Central memory CD4-positive, alpha-beta T cell (primary cell): ENCODE measurements at regions not wholly inside any gene's neighbourhood (a gene's known extent, or its start where the extent isn't known, plus 50 kb on each side); places are given as distances from the start of the nearest gene placed in this dataset.

Source experiments
- DNase-seq: peaks from one replicate; pipeline ENCODE4 v3.0.0; 2022

DNA sequence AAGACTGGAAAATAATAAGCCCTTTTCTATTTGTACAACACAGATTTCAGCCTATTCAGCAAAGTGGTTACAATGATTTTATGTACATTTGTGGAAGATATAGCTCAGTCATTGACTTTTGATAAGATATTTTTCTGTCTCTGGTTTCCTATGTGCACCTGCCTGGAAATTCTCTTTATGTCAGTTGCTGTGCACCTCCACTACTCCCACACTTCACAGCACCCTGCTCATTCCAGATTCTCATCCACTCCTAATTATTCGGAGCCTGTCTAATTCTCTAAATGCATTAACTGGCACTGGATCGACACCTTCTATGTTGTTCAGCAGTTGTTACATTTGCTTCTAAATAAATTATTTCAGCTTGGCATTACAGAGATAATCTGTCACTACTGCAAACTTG is 275.1 kb upstream of the RND3 start:
- DNase-seq = no peak

- DNase-seq = no peak
Observed at GRCh38 chr2:150759531-150759930, 272.1 kb upstream of the RND3 start.

GRCh38 chr2:150759106-150759505 is 271.6 kb upstream of the RND3 start:
- DNase-seq = no peak

DNA sequence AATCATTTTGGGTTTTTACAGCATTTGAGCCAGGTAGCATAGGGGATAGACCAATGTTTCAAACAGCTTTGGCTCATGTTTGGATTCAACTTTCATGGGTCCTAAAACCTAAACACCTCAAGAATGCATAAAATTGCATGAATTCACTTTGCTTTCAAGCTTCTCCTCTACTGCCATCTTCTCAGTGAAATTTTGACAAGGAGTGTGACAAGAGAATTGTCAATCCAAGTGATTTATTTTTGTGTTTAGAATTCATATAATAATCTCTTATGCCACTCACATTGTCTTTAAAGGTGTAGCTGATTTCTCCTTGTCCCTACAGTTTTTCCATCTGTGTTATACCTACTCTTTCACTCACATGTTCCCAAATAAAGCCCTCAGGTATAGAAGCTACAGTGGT is 264.8 kb upstream of the RND3 start:
- no peak for DNase-seq

- no peak for DNase-seq
Observed at GRCh38 chr2:150750720-150751119, 263.3 kb upstream of the RND3 start.

- DNase-seq = no peak
Observed at GRCh38 chr2:150742094-150742493, 254.6 kb upstream of the RND3 start.

GRCh38 chr2:150735894-150736498 is 248.5 kb upstream of the RND3 start:
- no peak for DNase-seq

DNA sequence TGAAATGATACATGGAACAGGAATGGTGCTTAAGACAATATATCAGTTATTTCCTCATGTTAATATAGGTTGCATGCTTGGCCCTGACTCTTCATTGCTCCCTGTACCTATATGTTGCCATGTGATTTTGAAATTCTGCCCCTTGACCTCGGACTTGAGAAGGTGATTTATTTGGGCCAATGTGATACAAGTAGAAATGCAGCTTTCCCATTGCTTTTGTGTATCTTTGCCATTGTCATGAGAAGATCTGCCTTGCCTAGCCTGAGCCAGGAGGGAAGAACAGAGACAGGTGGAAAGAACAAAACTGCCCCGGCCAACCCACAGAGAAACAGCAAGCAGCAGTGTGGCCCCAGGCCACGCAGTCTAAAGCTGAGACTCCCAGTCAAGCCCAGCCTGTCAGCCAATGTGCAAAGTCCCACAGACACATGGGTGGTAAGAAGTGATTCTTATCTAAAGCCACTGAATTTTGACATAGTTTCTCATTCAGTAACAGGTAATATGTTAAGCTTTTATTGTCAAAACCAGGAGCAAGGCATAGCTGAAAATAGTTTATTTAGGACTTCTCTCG is 245.7 kb upstream of the RND3 start:
- DNase-seq = no peak

DNA sequence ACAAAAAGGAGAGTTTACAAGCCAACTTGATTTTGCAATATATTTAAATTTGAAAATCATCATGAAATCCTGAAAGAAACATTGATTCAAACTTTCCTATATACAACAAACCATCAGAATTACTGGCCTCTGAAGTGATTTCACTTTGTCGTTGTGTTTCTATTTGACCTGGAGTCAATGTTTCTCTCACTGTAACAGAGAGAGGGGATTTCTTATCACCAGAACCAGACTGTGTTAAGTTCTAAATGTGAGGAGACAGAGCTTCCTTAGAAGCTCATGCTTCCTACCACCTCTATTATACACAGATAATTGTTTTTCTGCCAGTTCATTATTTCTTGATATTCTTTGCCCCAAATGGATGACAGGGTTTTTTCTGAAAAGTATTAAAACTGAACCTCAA is 245.0 kb upstream of the RND3 start:
- no peak for DNase-seq

DNA sequence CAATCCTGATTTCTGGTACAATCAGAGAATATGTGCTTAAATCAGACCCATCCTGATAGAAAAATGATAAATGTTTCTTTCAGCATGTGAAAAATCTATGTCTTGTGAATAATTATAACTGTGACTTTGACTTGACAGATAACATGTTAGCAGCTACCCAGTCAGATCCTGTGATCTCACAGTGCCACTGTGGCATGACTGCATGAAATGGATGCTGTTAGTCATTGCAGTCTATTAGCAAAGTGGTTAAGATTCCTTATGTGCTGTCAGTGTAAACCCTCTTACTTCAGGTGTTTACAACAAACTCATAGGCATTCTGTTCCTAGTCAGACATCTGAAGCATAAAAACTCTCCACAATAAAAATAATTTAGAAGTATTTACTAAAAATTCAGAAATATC is 244.6 kb upstream of the RND3 start:
- no peak for DNase-seq

GRCh38 chr2:150729495-150729955 is 242.1 kb upstream of the RND3 start:
- DNase-seq = no peak

- no peak for DNase-seq
Observed at GRCh38 chr2:150718280-150718679, 230.8 kb upstream of the RND3 start.

- DNase-seq = no peak
Observed at GRCh38 chr2:150716186-150716585, 228.7 kb upstream of the RND3 start.

- no peak for DNase-seq
Observed at GRCh38 chr2:150715501-150715900, 228.0 kb upstream of the RND3 start.

DNA sequence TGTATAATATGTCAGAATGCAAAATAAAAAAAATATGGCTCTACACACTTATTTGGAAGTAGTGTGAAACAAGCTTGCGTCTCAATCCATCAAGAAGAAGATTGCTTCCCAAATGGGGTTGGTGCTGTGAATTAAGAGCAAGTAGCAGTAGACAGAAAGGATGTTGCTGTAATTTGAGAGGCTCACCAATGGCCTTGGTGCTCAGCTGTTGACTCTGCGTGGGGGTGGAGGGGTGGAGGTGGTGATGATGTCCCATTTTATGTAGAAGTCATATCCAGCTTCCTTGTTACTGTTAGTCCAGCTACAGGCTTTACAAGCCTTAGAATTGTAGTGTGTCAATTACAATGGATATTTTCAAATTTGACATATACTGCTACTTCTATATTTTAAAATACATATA is 223.4 kb upstream of the RND3 start:
- DNase-seq = no peak

DNA sequence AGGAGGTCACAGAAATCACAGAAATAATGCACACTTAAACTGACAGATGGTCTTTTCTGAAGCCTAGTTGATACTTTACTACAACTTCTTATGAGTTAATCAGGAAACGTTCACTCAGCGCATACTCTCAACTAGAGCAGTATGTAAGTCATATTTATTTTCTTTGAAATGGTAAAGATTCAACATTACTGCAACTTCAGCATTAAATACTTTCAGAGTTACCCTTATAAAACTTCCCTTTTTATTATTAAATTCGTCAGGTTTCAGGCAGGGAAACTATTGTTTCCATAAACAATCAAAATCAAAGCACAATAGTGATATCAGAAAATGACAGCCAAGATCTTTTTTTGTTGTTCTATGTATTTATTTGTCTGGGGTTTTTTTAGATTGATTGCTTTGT is 222.6 kb upstream of the RND3 start:
- no peak for DNase-seq

- DNase-seq = no peak
Observed at GRCh38 chr2:150706561-150706960, 219.1 kb upstream of the RND3 start.

GRCh38 chr2:150705767-150706166 is 218.3 kb upstream of the RND3 start:
- DNase-seq = no peak

DNA sequence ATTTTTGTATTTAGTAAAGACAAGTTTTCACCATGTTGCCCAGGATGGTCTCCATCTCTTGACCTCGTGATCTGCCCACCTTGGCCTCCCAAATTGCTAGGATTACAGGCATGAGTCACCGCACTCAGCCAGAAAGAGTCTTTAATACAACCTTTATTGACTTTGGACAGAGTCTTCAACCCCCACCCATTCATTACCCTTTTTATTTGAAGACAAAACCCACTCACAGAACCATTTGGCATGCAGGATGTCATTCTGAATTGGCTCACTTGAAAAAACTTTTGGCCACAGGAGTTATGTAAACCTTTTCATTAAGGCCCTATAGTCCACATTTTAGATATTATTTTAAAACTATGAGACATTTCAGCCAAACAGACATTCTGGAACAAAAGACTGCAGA is 217.9 kb upstream of the RND3 start:
- DNase-seq = no peak

DNA sequence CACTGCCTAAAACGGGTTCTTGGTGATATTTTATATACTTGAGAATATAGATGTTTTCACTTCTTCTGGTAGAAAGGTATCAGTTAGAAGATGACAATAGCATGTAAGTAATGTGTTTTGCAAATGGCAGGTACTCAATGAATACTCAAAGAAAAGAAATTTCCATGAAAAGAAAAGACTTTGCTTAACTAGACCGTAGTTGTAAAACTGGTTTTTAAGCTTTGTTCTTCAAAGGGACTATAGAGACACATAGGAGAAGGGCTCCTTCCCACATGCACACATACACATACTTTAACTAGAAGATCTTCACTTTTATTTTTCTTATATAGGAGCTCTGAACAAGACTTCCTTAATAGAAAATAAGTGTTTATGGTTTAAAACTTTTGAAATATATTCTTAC is 215.3 kb upstream of the RND3 start:
- DNase-seq = no peak

DNA sequence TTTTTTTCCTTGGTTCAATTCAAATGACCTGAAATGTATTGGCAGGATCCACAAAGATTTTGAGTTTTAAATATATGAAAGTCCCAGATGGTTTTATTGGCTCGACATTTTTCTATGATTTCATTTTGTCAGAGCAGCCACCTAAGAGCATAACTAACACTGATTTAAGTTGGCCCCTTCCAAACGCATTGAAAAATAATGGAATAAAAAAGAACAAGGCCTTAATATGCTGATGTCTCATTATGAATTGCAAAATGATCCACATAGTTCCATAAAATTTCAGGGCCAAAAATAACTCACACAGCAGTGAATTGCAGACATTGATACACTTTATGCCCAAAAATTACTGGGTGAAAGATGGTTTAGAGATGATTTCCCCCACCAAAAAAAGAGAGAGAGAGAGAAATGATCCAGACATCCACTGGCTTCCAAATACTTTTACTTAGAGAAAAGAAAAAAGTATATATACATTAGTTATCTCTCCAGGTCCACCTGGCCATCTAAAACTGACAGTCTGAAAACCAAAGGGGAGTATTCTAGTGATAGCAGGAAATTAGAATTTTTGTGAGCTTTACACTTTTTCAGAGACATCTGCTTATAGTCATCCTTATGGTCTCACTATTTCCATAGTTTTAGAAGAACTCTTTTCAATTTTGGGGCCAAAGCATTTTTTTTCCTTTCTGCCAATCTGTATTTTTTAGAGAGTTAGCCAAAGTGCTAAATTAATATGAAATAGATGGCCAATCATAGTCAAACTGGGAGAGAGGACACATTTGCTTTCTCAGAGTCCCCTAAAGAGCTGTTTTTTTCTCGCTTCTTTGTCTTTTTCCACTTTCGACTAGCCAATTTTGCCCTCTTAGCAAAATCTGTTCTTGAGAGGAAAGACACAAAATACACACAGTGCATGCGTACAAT is 213.5 kb upstream of the RND3 start:
- no peak for DNase-seq

GRCh38 chr2:150699218-150699617 is 211.8 kb upstream of the RND3 start:
- no peak for DNase-seq

GRCh38 chr2:150698016-150698661 is 210.7 kb upstream of the RND3 start:
- no peak for DNase-seq

DNA sequence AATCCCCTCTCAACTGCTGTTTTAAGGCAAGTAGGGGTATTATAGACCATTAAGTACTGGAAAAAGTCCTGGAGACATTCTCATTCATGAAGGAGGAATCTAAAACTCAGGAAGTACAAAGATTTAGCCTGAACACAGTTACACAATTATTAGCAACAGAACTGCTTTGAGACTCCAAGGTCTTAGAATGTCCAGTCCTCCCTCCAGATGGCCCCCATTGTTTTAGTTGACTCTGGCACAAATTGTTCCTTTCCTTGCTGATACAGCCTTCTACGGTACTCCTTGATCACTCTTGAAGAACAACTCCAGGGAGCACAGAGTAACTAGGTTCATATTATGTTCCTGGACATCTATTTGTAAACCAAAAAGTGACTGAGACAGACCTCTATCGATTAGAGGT is 210.1 kb upstream of the RND3 start:
- no peak for DNase-seq
